ENCODE measurements at regions not wholly inside any gene's neighbourhood (a gene's known extent, or its start where the extent isn't known, plus 50 kb on each side); places are given as distances from the start of the nearest gene placed in this dataset.

DNA sequence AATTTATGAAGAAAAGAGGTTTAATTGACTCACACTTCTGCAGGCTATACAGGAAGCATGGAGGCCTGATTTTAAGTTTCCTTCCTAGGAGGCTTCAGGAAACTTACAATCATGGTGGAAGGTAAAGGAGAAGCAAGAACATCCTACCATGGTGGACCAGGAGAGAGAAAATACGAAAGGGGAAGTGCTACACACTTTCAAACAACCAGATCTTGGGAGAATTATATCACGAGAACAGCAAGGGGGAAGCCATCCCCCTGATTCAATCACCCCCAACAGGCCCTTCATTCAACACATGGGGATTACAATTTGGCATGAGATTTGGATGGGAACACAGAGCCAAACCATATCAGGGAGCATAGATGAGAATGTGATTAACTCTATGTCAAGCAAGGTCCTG is 121.0 kb downstream of the MTHFS start:
- Histone ChIP-seq H3K9me3 (no peaks in the 10 kb centered on the region), H3K4me3 (ENCODE audit: low read depth in 2 of 2, low read length in 1 of 2) (no peak overlapping the region), H3K79me2 (ENCODE audit: insufficient read depth) (no peaks in the 10 kb centered on the region), H3K4me1 (ENCODE audit: control insufficient read depth in 1 of 2, insufficient read depth in 2 of 2, low read depth in 1 of 2, low read length in 1 of 2) (peaks cover 0 to 2% of the 10 kb centered on the region in 2 experiments; a peak in 1 of 4 replicates), H3K27ac (ENCODE audit: low read depth in 2 of 2, low read length in 1 of 2) (no peak overlapping the region), H3K4me2 (no peak overlapping the region), H3K9me2 (no peaks in the 10 kb centered on the region), H3K36me3 (replicated peaks in 1 of 2; ENCODE audit: control insufficient read depth in 1 of 2, insufficient read depth in 2 of 2, low read length in 1 of 2) (no peaks in the 10 kb centered on the region), H3F3A (replicated peaks; ENCODE audit: insufficient read depth) (no peaks in the 10 kb centered on the region), H3K9ac (no peak overlapping the region), H2AFZ (ENCODE audit: low read depth) (no peak overlapping the region), H3K27me3 (ENCODE audit: insufficient read depth) (no peaks in the 10 kb centered on the region), H4K20me1 (ENCODE audit: insufficient read depth) (no peaks in the 10 kb centered on the region)
- 17% methylated on average over 2 of the region's 2 CpGs for WGBS (ENCODE audit: low lambda C conversion rate)
- no peak for DNase-seq
- POLR2A ChIA-PET: no interaction called here
- CTCF ChIA-PET: no interaction called here
- no peak for TF ChIP-seq MXI1 (IDR thresholded peaks at IDR 0.05; ENCODE audit: low read depth, low read length)

GRCh38 chr15:79777916-79778315 is 118.9 kb downstream of the MTHFS start:
- Histone ChIP-seq H3K9ac (no peak overlapping the region), H3K4me2 (no peak overlapping the region), H3F3A (replicated peaks; ENCODE audit: insufficient read depth) (no peaks in the 10 kb centered on the region), H3K4me3 (ENCODE audit: low read depth in 2 of 2, low read length in 1 of 2) (no peak overlapping the region), H4K20me1 (ENCODE audit: insufficient read depth) (no peaks in the 10 kb centered on the region), H3K27me3 (ENCODE audit: insufficient read depth) (no peaks in the 10 kb centered on the region), H3K4me1 (ENCODE audit: control insufficient read depth in 1 of 2, insufficient read depth in 2 of 2, low read depth in 1 of 2, low read length in 1 of 2) (peaks cover 0 to 2% of the 10 kb centered on the region in 2 experiments; a peak in 1 of 4 replicates), H3K79me2 (ENCODE audit: insufficient read depth) (no peaks in the 10 kb centered on the region), H3K27ac (ENCODE audit: low read depth in 2 of 2, low read length in 1 of 2) (no peak overlapping the region), H3K9me3 (peaks cover 1% of the 10 kb centered on the region; the same call in 1 of the 2 replicates), H2AFZ (ENCODE audit: low read depth) (no peak overlapping the region), H3K36me3 (replicated peaks in 1 of 2; ENCODE audit: control insufficient read depth in 1 of 2, insufficient read depth in 2 of 2, low read length in 1 of 2) (no peaks in the 10 kb centered on the region), H3K9me2 (no peaks in the 10 kb centered on the region)
- no peak for DNase-seq
- TF ChIP-seq MXI1 (IDR thresholded peaks at IDR 0.05; ENCODE audit: low read depth, low read length): no peak
- TF ChIP-seq FOXM1 (IDR thresholded peaks at IDR 0.05; ENCODE audit: low read depth): no peak
- no peak for TF ChIP-seq RFX5 (IDR thresholded peaks at IDR 0.05; ENCODE audit: low read length)
- TF ChIP-seq SMC3 (IDR thresholded peaks at IDR 0.05; ENCODE audit: low read depth, low read length): no peak
- no peak for TF ChIP-seq SIN3A (IDR thresholded peaks at IDR 0.05; ENCODE audit: borderline replicate concordance, low read depth, low read length)
- TF ChIP-seq, protein P1, sequence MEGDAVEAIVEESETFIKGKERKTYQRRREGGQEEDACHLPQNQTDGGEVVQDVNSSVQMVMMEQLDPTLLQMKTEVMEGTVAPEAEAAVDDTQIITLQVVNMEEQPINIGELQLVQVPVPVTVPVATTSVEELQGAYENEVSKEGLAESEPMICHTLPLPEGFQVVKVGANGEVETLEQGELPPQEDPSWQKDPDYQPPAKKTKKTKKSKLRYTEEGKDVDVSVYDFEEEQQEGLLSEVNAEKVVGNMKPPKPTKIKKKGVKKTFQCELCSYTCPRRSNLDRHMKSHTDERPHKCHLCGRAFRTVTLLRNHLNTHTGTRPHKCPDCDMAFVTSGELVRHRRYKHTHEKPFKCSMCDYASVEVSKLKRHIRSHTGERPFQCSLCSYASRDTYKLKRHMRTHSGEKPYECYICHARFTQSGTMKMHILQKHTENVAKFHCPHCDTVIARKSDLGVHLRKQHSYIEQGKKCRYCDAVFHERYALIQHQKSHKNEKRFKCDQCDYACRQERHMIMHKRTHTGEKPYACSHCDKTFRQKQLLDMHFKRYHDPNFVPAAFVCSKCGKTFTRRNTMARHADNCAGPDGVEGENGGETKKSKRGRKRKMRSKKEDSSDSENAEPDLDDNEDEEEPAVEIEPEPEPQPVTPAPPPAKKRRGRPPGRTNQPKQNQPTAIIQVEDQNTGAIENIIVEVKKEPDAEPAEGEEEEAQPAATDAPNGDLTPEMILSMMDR (IDR thresholded peaks at IDR 0.05): no peak
- TF ChIP-seq USF1 (IDR thresholded peaks at IDR 0.05; ENCODE audit: borderline replicate concordance, low read depth): no peak
- TF ChIP-seq TAF1 (IDR thresholded peaks at IDR 0.05; ENCODE audit: borderline replicate concordance, low read depth, low read length): no peak
- 30% methylated on average over 2 of the region's 2 CpGs for WGBS (ENCODE audit: low lambda C conversion rate)
- ChIA-PET POLR2A (no interaction called here), CTCF (interaction anchor here (1.0 kb wide), 1 partner anchor 11 kb away, joined by 3 read pairs; no protein-coding TSS in a partner anchor)
